WTC11 (cell line): ENCODE measurements at regions not wholly inside any gene's neighbourhood (a gene's known extent, or its start where the extent isn't known, plus 50 kb on each side); places are given as distances from the start of the nearest gene placed in this dataset.

Source experiments
- ATAC-seq: fragments of 200-7000 bp; cut with Tn5 transposase; 2 replicates; pipeline ENCODE4 v1.10.0; 2021; ENCODE audit warnings: mild to moderate bottlenecking, moderate library complexity
- CTCF ChIA-PET: fragments of 300-600 bp; sonication (Branson Sonifier 250); formaldehyde crosslinking; loops from one replicate; lab custom pipeline; 2021; ENCODE audit warnings: antibody characterized with exemption; lab: Charles Lee
- POLR2A ChIA-PET: fragments of 350-600 bp; sonication (Branson Sonifier 250); formaldehyde crosslinking; loops from one replicate; lab custom pipeline; 2021; ENCODE audit warnings: antibody characterized with exemption; lab: Charles Lee
- DNase-seq: peaks from one replicate; pipeline ENCODE4 v3.0.0; 2021; ENCODE audit warnings: low spot score
- H3K27ac Mint-ChIP-seq: 2 replicates; pipeline ENCODE4 v1.8.0; 2021; ENCODE audit warnings: mixed read lengths
- H3K27me3 Mint-ChIP-seq: 2 replicates; pipeline ENCODE4 v1.8.0; 2021; ENCODE audit warnings: low read depth, mild to moderate bottlenecking, moderate library complexity, mixed read lengths
- H3K36me3 Mint-ChIP-seq: 2 replicates; pipeline ENCODE4 v1.8.0; 2021; ENCODE audit warnings: mixed read lengths
- H3K4me1 Mint-ChIP-seq: 2 replicates; pipeline ENCODE4 v1.8.0; 2022; ENCODE audit warnings: mixed read lengths
- H3K4me3 Mint-ChIP-seq: 2 replicates; pipeline ENCODE4 v1.8.0; 2021; ENCODE audit warnings: mild to moderate bottlenecking, moderate library complexity, mixed read lengths
- H3K9me3 Mint-ChIP-seq: 2 replicates; pipeline ENCODE4 v1.8.0; 2021; ENCODE audit warnings: mixed read lengths
- CREB1 ChIP-seq: sonication (generic); formaldehyde crosslinking; IDR thresholded peaks from 2 replicates; pipeline ENCODE4 v1.8.0; 2023; ENCODE audit warnings: mild to moderate bottlenecking, missing genetic modification reagents
- FOXK1 ChIP-seq: sonication (generic); formaldehyde crosslinking; IDR thresholded peaks from 2 replicates; pipeline ENCODE4 v1.8.0; 2022; ENCODE audit warnings: mild to moderate bottlenecking, moderate library complexity, missing genetic modification reagents
- GABPB1 ChIP-seq: sonication (generic); formaldehyde crosslinking; IDR thresholded peaks from 2 replicates; pipeline ENCODE4 v1.8.1; 2023; ENCODE audit warnings: mild to moderate bottlenecking, missing genetic modification reagents
- JUN ChIP-seq: sonication (generic); formaldehyde crosslinking; IDR thresholded peaks from 2 replicates; pipeline ENCODE4 v1.8.0; 2023; ENCODE audit warnings: mild to moderate bottlenecking, missing genetic modification reagents
- NFE2L1 ChIP-seq: sonication (generic); formaldehyde crosslinking; IDR thresholded peaks from 2 replicates; pipeline ENCODE4 v1.8.1; 2023; ENCODE audit warnings: missing genetic modification reagents
- OVOL2 ChIP-seq: fragments of 250-450 bp; sonication (Bioruptor Pico); IDR thresholded peaks from 2 replicates; pipeline ENCODE4 v1.9.0; 2021; ENCODE audit warnings: mild to moderate bottlenecking, borderline replicate concordance
- TCF7 ChIP-seq: sonication (generic); formaldehyde crosslinking; IDR thresholded peaks from 2 replicates; pipeline ENCODE4 v1.8.0; 2022; ENCODE audit warnings: mild to moderate bottlenecking, low read depth, missing genetic modification reagents, moderate library complexity
- TEAD1 ChIP-seq: sonication (generic); formaldehyde crosslinking; IDR thresholded peaks from 2 replicates; pipeline ENCODE4 v1.8.0; 2022; ENCODE audit warnings: mild to moderate bottlenecking, missing genetic modification reagents
- ZNF416 ChIP-seq: fragments of 250-450 bp; sonication (Bioruptor Pico); IDR thresholded peaks from 2 replicates; pipeline ENCODE4 v1.9.0; 2021; ENCODE audit warnings: mild to moderate bottlenecking, inconsistent platforms
- TF ChIP-seq, protein P1 (sequence below): sonication (generic); formaldehyde crosslinking; IDR thresholded peaks from 2 replicates; pipeline ENCODE4 v1.8.1; 2023; ENCODE audit warnings: mild to moderate bottlenecking, moderate library complexity, missing genetic modification reagents
- TF ChIP-seq, protein P2 (sequence below): sonication (generic); formaldehyde crosslinking; IDR thresholded peaks from 2 replicates; pipeline ENCODE4 v1.8.1; 2023; ENCODE audit warnings: mild to moderate bottlenecking, missing genetic modification reagents, borderline replicate concordance
- TF ChIP-seq, protein P3 (sequence below): fragments of 250-450 bp; sonication (Bioruptor Pico); IDR thresholded peaks from 2 replicates; pipeline ENCODE4 v1.9.0; 2021; ENCODE audit warnings: mild to moderate bottlenecking, borderline replicate concordance
- TF ChIP-seq, protein P4 (sequence below): sonication (generic); formaldehyde crosslinking; IDR thresholded peaks from 2 replicates; pipeline ENCODE4 v1.8.0; 2023; ENCODE audit warnings: missing genetic modification reagents, mild to moderate bottlenecking, borderline replicate concordance
- TF ChIP-seq, protein P5 (sequence below): sonication (generic); formaldehyde crosslinking; conservative IDR thresholded peaks from 2 replicates; pipeline ENCODE4 v1.8.1; 2022; ENCODE audit warnings: mild to moderate bottlenecking, missing genetic modification reagents
- TF ChIP-seq, protein P6 (sequence below): fragments of 250-450 bp; sonication (Bioruptor Pico); IDR thresholded peaks from 2 replicates; pipeline ENCODE4 v1.9.0; 2021; ENCODE audit warnings: mild to moderate bottlenecking

DNA sequence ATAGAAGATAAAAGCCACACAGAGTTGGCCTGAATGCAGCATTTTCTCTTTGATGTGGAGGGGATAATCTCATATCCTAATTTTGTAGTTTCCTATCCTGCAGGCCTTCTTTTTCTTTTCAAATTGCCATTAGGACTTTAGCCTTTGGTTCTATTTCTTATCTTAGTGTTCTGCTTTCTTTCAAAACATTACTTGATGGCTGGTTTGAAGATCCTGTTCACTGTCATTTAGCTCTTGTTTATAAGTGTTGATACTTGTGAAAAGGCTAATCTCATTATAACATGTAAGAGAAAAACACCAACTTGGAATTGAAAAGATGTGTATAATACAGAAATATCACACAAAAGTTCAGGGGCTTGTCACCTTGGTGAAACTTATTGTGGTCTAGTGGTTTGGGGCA, 54.6 kb upstream of the PKIB start:
- Mint-ChIP-seq H3K4me3 (no peak overlapping the region), H3K36me3 (peaks cover 5% of the 10 kb centered on the region), H3K27ac (no peak overlapping the region), H3K4me1 (no peaks in the 10 kb centered on the region), H3K9me3 (peaks cover 10% of the 10 kb centered on the region), H3K27me3 (no peaks in the 10 kb centered on the region)
- ChIA-PET CTCF (no interaction called here), POLR2A (no interaction called here)
- DNase-seq (no peak), ATAC-seq (no peak)
- TF ChIP-seq FOXK1 (CRISPR knock-in tag) (no peak), TCF7 (CRISPR knock-in tag) (no peak), NFE2L1 (CRISPR knock-in tag) (no peak), OVOL2 (CRISPR knock-in tag) (no peak), TEAD1 (no peak), ZNF416 (CRISPR knock-in tag) (no peak)
- TF ChIP-seq, protein P1, sequence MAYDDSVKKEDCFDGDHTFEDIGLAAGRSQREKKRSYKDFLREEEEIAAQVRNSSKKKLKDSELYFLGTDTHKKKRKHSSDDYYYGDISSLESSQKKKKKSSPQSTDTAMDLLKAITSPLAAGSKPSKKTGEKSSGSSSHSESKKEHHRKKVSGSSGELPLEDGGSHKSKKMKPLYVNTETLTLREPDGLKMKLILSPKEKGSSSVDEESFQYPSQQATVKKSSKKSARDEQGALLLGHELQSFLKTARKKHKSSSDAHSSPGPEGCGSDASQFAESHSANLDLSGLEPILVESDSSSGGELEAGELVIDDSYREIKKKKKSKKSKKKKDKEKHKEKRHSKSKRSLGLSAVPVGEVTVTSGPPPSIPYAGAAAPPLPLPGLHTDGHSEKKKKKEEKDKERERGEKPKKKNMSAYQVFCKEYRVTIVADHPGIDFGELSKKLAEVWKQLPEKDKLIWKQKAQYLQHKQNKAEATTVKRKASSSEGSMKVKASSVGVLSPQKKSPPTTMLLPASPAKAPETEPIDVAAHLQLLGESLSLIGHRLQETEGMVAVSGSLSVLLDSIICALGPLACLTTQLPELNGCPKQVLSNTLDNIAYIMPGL = no peak

DNA sequence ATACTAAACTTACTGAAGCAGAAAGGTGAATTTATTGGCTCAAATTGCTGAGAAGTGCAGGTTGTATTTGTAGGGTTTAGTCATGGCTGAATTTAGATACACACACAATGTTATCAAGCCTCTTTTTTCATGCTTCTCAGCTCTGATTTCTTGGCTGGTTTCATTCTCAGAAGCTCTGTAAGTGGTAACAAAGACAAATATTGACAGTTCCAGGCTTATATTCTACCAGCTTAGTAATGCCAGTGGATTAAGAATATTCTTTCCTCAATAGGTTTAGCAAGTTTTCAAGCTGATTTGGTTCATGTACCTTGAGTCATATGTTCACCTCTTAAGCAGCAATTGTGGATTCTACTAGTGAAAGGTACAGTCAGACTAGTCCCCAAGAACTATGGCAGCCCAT, 52.1 kb upstream of the PKIB start:
- Mint-ChIP-seq H3K27ac (no peak overlapping the region), H3K4me1 (peaks cover 7% of the 10 kb centered on the region), H3K4me3 (no peak overlapping the region), H3K9me3 (peaks cover 22% of the 10 kb centered on the region), H3K27me3 (no peaks in the 10 kb centered on the region; the same call in 1 of the 2 replicates), H3K36me3 (peaks cover 15% of the 10 kb centered on the region)
- ChIA-PET POLR2A (no interaction called here), CTCF (interaction anchor here (1.4 kb wide), 1 partner anchor 28 kb away, joined by 4 read pairs; no protein-coding TSS in a partner anchor)
- DNase-seq (no peak), ATAC-seq (no peak)
- TF ChIP-seq, protein P2, sequence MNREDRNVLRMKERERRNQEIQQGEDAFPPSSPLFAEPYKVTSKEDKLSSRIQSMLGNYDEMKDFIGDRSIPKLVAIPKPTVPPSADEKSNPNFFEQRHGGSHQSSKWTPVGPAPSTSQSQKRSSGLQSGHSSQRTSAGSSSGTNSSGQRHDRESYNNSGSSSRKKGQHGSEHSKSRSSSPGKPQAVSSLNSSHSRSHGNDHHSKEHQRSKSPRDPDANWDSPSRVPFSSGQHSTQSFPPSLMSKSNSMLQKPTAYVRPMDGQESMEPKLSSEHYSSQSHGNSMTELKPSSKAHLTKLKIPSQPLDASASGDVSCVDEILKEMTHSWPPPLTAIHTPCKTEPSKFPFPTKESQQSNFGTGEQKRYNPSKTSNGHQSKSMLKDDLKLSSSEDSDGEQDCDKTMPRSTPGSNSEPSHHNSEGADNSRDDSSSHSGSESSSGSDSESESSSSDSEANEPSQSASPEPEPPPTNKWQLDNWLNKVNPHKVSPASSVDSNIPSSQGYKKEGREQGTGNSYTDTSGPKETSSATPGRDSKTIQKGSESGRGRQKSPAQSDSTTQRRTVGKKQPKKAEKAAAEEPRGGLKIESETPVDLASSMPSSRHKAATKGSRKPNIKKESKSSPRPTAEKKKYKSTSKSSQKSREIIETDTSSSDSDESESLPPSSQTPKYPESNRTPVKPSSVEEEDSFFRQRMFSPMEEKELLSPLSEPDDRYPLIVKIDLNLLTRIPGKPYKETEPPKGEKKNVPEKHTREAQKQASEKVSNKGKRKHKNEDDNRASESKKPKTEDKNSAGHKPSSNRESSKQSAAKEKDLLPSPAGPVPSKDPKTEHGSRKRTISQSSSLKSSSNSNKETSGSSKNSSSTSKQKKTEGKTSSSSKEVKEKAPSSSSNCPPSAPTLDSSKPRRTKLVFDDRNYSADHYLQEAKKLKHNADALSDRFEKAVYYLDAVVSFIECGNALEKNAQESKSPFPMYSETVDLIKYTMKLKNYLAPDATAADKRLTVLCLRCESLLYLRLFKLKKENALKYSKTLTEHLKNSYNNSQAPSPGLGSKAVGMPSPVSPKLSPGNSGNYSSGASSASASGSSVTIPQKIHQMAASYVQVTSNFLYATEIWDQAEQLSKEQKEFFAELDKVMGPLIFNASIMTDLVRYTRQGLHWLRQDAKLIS (CRISPR knock-in tag) = no peak
- TF ChIP-seq, protein P3, sequence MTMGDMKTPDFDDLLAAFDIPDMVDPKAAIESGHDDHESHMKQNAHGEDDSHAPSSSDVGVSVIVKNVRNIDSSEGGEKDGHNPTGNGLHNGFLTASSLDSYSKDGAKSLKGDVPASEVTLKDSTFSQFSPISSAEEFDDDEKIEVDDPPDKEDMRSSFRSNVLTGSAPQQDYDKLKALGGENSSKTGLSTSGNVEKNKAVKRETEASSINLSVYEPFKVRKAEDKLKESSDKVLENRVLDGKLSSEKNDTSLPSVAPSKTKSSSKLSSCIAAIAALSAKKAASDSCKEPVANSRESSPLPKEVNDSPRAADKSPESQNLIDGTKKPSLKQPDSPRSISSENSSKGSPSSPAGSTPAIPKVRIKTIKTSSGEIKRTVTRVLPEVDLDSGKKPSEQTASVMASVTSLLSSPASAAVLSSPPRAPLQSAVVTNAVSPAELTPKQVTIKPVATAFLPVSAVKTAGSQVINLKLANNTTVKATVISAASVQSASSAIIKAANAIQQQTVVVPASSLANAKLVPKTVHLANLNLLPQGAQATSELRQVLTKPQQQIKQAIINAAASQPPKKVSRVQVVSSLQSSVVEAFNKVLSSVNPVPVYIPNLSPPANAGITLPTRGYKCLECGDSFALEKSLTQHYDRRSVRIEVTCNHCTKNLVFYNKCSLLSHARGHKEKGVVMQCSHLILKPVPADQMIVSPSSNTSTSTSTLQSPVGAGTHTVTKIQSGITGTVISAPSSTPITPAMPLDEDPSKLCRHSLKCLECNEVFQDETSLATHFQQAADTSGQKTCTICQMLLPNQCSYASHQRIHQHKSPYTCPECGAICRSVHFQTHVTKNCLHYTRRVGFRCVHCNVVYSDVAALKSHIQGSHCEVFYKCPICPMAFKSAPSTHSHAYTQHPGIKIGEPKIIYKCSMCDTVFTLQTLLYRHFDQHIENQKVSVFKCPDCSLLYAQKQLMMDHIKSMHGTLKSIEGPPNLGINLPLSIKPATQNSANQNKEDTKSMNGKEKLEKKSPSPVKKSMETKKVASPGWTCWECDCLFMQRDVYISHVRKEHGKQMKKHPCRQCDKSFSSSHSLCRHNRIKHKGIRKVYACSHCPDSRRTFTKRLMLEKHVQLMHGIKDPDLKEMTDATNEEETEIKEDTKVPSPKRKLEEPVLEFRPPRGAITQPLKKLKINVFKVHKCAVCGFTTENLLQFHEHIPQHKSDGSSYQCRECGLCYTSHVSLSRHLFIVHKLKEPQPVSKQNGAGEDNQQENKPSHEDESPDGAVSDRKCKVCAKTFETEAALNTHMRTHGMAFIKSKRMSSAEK (CRISPR knock-in tag) = no peak
- TF ChIP-seq GABPB1 (CRISPR knock-in tag) = no peak
- TF ChIP-seq, protein P4, sequence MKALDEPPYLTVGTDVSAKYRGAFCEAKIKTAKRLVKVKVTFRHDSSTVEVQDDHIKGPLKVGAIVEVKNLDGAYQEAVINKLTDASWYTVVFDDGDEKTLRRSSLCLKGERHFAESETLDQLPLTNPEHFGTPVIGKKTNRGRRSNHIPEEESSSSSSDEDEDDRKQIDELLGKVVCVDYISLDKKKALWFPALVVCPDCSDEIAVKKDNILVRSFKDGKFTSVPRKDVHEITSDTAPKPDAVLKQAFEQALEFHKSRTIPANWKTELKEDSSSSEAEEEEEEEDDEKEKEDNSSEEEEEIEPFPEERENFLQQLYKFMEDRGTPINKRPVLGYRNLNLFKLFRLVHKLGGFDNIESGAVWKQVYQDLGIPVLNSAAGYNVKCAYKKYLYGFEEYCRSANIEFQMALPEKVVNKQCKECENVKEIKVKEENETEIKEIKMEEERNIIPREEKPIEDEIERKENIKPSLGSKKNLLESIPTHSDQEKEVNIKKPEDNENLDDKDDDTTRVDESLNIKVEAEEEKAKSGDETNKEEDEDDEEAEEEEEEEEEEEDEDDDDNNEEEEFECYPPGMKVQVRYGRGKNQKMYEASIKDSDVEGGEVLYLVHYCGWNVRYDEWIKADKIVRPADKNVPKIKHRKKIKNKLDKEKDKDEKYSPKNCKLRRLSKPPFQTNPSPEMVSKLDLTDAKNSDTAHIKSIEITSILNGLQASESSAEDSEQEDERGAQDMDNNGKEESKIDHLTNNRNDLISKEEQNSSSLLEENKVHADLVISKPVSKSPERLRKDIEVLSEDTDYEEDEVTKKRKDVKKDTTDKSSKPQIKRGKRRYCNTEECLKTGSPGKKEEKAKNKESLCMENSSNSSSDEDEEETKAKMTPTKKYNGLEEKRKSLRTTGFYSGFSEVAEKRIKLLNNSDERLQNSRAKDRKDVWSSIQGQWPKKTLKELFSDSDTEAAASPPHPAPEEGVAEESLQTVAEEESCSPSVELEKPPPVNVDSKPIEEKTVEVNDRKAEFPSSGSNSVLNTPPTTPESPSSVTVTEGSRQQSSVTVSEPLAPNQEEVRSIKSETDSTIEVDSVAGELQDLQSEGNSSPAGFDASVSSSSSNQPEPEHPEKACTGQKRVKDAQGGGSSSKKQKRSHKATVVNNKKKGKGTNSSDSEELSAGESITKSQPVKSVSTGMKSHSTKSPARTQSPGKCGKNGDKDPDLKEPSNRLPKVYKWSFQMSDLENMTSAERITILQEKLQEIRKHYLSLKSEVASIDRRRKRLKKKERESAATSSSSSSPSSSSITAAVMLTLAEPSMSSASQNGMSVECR (CRISPR knock-in tag) = no peak
- TF ChIP-seq JUN = no peak
- TF ChIP-seq, protein P5, sequence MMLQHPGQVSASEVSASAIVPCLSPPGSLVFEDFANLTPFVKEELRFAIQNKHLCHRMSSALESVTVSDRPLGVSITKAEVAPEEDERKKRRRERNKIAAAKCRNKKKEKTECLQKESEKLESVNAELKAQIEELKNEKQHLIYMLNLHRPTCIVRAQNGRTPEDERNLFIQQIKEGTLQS (CRISPR knock-in tag) = no peak
- TF ChIP-seq, protein P1 = no peak
- TF ChIP-seq, protein P6, sequence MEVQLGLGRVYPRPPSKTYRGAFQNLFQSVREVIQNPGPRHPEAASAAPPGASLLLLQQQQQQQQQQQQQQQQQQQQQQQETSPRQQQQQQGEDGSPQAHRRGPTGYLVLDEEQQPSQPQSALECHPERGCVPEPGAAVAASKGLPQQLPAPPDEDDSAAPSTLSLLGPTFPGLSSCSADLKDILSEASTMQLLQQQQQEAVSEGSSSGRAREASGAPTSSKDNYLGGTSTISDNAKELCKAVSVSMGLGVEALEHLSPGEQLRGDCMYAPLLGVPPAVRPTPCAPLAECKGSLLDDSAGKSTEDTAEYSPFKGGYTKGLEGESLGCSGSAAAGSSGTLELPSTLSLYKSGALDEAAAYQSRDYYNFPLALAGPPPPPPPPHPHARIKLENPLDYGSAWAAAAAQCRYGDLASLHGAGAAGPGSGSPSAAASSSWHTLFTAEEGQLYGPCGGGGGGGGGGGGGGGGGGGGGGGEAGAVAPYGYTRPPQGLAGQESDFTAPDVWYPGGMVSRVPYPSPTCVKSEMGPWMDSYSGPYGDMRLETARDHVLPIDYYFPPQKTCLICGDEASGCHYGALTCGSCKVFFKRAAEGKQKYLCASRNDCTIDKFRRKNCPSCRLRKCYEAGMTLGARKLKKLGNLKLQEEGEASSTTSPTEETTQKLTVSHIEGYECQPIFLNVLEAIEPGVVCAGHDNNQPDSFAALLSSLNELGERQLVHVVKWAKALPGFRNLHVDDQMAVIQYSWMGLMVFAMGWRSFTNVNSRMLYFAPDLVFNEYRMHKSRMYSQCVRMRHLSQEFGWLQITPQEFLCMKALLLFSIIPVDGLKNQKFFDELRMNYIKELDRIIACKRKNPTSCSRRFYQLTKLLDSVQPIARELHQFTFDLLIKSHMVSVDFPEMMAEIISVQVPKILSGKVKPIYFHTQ (CRISPR knock-in tag) = no peak
- no peak for TF ChIP-seq CREB1 (CRISPR knock-in tag)
